ENCODE measurements at regions not wholly inside any gene's neighbourhood (a gene's known extent, or its start where the extent isn't known, plus 50 kb on each side); places are given as distances from the start of the nearest gene placed in this dataset.
A peak's percentile ranks its signal among the peaks of the same experiment; 100 is the strongest.

DNA sequence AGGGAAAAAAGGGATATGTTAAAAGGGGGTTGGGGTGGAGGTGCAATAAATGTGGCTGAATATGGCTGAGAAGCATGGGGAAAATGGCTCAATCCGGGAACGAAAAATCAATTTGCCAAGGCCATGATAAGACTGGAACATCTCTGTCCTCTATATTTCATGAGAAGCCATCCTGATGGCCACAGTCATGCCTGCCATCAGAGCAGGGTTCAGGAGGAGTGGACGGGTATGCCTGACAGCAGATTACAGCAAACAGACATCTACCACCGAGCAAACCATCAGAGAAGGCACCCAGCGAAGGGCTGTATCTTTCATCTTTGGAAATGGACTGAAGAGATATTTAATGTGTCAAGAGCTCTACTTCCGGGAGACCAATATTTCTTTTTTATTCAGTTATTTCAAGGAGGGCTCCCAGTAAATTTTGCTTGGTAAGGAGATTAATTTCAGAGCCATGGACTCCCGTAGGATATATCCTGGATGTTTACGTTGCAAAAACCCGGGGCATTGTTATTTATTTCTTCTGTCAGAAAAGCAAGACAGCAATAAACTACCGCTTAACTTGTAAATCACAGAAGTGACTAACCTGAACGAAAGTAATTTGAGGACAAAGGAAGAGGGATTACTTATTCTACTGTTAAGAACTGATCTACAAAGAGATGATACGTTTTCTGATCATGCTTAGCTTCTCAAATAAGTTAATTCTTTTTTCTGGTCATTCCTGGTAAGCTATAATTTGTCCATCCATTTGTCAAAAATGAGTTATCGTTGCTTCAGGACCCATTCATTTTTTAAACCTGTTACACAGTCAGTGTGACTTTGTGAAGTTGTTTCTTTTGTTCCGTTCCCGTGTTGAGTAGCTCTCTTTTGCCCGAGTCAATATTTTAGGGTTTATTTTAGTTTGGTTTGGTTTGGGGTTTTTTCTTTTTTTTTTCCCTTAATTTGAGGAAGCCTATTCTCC is 80.6 kb upstream of the CHD2 start:
- Histone ChIP-seq H3K4me2 (ENCODE audit: control insufficient read depth, insufficient read depth) (peak overlapping the region; percentile 99), H3K27ac (ENCODE audit: control insufficient read depth, insufficient read depth) (peak overlapping the region; percentile 85), H3K9ac (ENCODE audit: control insufficient read depth, insufficient read depth, low read length) (peak overlapping the region; percentile 82), H3K9me3 (replicated peaks; ENCODE audit: control insufficient read depth, insufficient read depth, low read length) (no peaks in the 10 kb centered on the region), H4K20me1 (ENCODE audit: control insufficient read depth, insufficient read depth) (no peaks in the 10 kb centered on the region), H3K36me3 (ENCODE audit: control insufficient read depth in 2 of 2, insufficient read depth in 2 of 2, low read length in 1 of 2) (no peaks in the 10 kb centered on the region), H3K79me2 (ENCODE audit: control insufficient read depth, insufficient read depth, low read length) (peaks cover 2% of the 10 kb centered on the region; the same call in 1 of the 2 replicates), H2AFZ (ENCODE audit: control insufficient read depth, low read depth, low read length) (peak overlapping the region; percentile 98), H3K4me3 (peak overlapping the region; percentile 64), H3K27me3 (replicated peaks in 1 of 2; ENCODE audit: control insufficient read depth in 2 of 2, insufficient read depth in 2 of 2, low read length in 1 of 2) (no peaks in the 10 kb centered on the region), H3K4me1 (ENCODE audit: control insufficient read depth, insufficient read depth, low read length) (peaks cover 28% of the 10 kb centered on the region)
- ChIA-PET CTCF (interaction anchor here (0.7 to 5.1 kb wide), 7 partner anchors 8 to 84 kb away, joined by 3 to 41 read pairs (median 6); no protein-coding TSS in a partner anchor), SMC1A (ENCODE audit: uncharacterized antibody, unreplicated experiment) (interaction anchor here (0.6 to 5.6 kb wide), 14 partner anchors 10 to 269 kb away, joined by 3 to 87 read pairs (median 4); no protein-coding TSS in a partner anchor), POLR2A (interaction anchor here (0.7 to 7.6 kb wide), 8 partner anchors 9 to 89 kb away, joined by 3 to 97 read pairs (median 12); no protein-coding TSS in a partner anchor), RAD21 (ENCODE audit: unreplicated experiment) (interaction anchor here (0.8 to 4.9 kb wide), 5 partner anchors 10 to 63 kb away, joined by 3 to 52 read pairs (median 19); no protein-coding TSS in a partner anchor)
- WGBS (ENCODE audit: insufficient coverage, insufficient replicate concordance, low lambda C conversion rate, missing lambda C conversion rate), result 41% methylated on average over 16 of the region's 16 CpGs
- FAIRE-seq (no peak), ATAC-seq (peak; percentile 8), DNase-seq (ENCODE audit: low read depth, low spot score) (no peak)
- in situ Hi-C loops (cut with MboI), result loop anchor here (10.0 kb wide), 1 partner anchor 65 kb away; no protein-coding TSS in a partner anchor
- intact Hi-C loops (cut with micrococcal nuclease; ENCODE audit: unreplicated experiment), result loop anchor here (1.0 kb wide), 1 partner anchor 12 kb away; no protein-coding TSS in a partner anchor
- BruUV-seq (replicated peaks), result TSS peak; percentile 91
- TF ChIP-seq POU2F2 (IDR thresholded peaks at IDR 0.05; ENCODE audit: borderline replicate concordance, low read depth, low read length) (no peak), YBX1 (IDR thresholded peaks at IDR 0.05) (0 out of 2 replicates have a peak, but pooled peaks have one; percentile 62), RFX5 (IDR thresholded peaks at IDR 0.05; ENCODE audit: low read depth, low read length) (no peak), ATF7 (IDR thresholded peaks at IDR 0.05; ENCODE audit: low read depth) (no peak), TARDBP (IDR thresholded peaks at IDR 0.05; ENCODE audit: borderline replicate concordance) (no peak), MYC (IDR thresholded peaks at IDR 0.05; ENCODE audit: insufficient read depth, insufficient read length, insufficient replicate concordance, low read length, severe bottlenecking) (no peak), EP300 (IDR thresholded peaks at IDR 0.05; ENCODE audit: borderline replicate concordance in 1 of 2, control insufficient read depth in 1 of 2, low read depth in 2 of 2, low read length in 2 of 2) (no peak), SMAD1 (IDR thresholded peaks at IDR 0.05; ENCODE audit: low read depth, partially characterized antibody) (peak; percentile 53), TAF1 (IDR thresholded peaks at IDR 0.05; ENCODE audit: borderline replicate concordance, low read depth, low read length) (no peak), NFXL1 (IDR thresholded peaks at IDR 0.05; ENCODE audit: borderline replicate concordance) (no peak)
- TF ChIP-seq, protein P1, sequence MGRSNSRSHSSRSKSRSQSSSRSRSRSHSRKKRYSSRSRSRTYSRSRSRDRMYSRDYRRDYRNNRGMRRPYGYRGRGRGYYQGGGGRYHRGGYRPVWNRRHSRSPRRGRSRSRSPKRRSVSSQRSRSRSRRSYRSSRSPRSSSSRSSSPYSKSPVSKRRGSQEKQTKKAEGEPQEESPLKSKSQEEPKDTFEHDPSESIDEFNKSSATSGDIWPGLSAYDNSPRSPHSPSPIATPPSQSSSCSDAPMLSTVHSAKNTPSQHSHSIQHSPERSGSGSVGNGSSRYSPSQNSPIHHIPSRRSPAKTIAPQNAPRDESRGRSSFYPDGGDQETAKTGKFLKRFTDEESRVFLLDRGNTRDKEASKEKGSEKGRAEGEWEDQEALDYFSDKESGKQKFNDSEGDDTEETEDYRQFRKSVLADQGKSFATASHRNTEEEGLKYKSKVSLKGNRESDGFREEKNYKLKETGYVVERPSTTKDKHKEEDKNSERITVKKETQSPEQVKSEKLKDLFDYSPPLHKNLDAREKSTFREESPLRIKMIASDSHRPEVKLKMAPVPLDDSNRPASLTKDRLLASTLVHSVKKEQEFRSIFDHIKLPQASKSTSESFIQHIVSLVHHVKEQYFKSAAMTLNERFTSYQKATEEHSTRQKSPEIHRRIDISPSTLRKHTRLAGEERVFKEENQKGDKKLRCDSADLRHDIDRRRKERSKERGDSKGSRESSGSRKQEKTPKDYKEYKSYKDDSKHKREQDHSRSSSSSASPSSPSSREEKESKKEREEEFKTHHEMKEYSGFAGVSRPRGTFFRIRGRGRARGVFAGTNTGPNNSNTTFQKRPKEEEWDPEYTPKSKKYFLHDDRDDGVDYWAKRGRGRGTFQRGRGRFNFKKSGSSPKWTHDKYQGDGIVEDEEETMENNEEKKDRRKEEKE (IDR thresholded peaks at IDR 0.05), result no peak
- TF ChIP-seq, protein P2, sequence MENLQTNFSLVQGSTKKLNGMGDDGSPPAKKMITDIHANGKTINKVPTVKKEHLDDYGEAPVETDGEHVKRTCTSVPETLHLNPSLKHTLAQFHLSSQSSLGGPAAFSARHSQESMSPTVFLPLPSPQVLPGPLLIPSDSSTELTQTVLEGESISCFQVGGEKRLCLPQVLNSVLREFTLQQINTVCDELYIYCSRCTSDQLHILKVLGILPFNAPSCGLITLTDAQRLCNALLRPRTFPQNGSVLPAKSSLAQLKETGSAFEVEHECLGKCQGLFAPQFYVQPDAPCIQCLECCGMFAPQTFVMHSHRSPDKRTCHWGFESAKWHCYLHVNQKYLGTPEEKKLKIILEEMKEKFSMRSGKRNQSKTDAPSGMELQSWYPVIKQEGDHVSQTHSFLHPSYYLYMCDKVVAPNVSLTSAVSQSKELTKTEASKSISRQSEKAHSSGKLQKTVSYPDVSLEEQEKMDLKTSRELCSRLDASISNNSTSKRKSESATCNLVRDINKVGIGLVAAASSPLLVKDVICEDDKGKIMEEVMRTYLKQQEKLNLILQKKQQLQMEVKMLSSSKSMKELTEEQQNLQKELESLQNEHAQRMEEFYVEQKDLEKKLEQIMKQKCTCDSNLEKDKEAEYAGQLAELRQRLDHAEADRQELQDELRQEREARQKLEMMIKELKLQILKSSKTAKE (IDR thresholded peaks at IDR 0.05; ENCODE audit: low read depth, poor library complexity, severe bottlenecking), result peak; percentile 3
- TF ChIP-seq, protein P3, sequence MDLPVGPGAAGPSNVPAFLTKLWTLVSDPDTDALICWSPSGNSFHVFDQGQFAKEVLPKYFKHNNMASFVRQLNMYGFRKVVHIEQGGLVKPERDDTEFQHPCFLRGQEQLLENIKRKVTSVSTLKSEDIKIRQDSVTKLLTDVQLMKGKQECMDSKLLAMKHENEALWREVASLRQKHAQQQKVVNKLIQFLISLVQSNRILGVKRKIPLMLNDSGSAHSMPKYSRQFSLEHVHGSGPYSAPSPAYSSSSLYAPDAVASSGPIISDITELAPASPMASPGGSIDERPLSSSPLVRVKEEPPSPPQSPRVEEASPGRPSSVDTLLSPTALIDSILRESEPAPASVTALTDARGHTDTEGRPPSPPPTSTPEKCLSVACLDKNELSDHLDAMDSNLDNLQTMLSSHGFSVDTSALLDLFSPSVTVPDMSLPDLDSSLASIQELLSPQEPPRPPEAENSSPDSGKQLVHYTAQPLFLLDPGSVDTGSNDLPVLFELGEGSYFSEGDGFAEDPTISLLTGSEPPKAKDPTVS (IDR thresholded peaks at IDR 0.05; ENCODE audit: low read depth, low read length), result no peak
